Muscle of arm (tissue), 1 donor: ENCODE measurements at regions not wholly inside any gene's neighbourhood (a gene's known extent, or its start where the extent isn't known, plus 50 kb on each side); places are given as distances from the start of the nearest gene placed in this dataset.
A peak's percentile ranks its signal among the peaks of the same experiment; 100 is the strongest.

Experiments
- DNase-seq: peaks from one replicate; pipeline ENCODE4 v3.0.0-alpha.2; 2013

GRCh38 chr12:71071536-71072097, 86.2 kb downstream of the TSPAN8 start:
- DNase-seq: no peak

- DNase-seq: no peak
These were observed 87.2 kb downstream of the TSPAN8 start for GRCh38 chr12:71070416-71071128.

- peak; percentile 62 for DNase-seq
These were observed 88.5 kb downstream of the TSPAN8 start for GRCh38 chr12:71069311-71069710.

GRCh38 chr12:71063087-71063486, 94.7 kb downstream of the TSPAN8 start:
- DNase-seq: no peak

GRCh38 chr12:71061451-71061850, 96.3 kb downstream of the TSPAN8 start:
- no peak for DNase-seq

GRCh38 chr12:71060426-71060825, 97.4 kb downstream of the TSPAN8 start:
- no peak for DNase-seq

GRCh38 chr12:71057330-71057729, 100.5 kb downstream of the TSPAN8 start:
- DNase-seq: peak; percentile 65

GRCh38 chr12:71054551-71054950, 103.2 kb downstream of the TSPAN8 start:
- no peak for DNase-seq

GRCh38 chr12:71046215-71046614, 111.6 kb downstream of the TSPAN8 start:
- DNase-seq: no peak

- DNase-seq: peak; percentile 48
These were observed 112.0 kb downstream of the TSPAN8 start for GRCh38 chr12:71045781-71046180.

GRCh38 chr12:71041476-71041875, 116.3 kb downstream of the TSPAN8 start:
- no peak for DNase-seq

GRCh38 chr12:71038960-71039359, 118.4 kb upstream of the PTPRR start:
- DNase-seq: no peak

- no peak for DNase-seq
These were observed 116.0 kb upstream of the PTPRR start for GRCh38 chr12:71036526-71036925.

GRCh38 chr12:71032933-71033332, 112.4 kb upstream of the PTPRR start:
- no peak for DNase-seq

GRCh38 chr12:71029302-71029701, 108.8 kb upstream of the PTPRR start:
- DNase-seq: no peak

- no peak for DNase-seq
These were observed 107.3 kb upstream of the PTPRR start for GRCh38 chr12:71027856-71028255.

- no peak for DNase-seq
These were observed 104.3 kb upstream of the PTPRR start for GRCh38 chr12:71024827-71025226.

- no peak for DNase-seq
These were observed 103.7 kb upstream of the PTPRR start for GRCh38 chr12:71024281-71024680.

- DNase-seq: no peak
These were observed 101.0 kb upstream of the PTPRR start for GRCh38 chr12:71021491-71021890.

- DNase-seq: no peak
These were observed 98.8 kb upstream of the PTPRR start for GRCh38 chr12:71019282-71019831.

GRCh38 chr12:71018682-71019081, 98.1 kb upstream of the PTPRR start:
- no peak for DNase-seq

GRCh38 chr12:71014180-71014785, 93.7 kb upstream of the PTPRR start:
- DNase-seq: peak; percentile 28

- DNase-seq: no peak
These were observed 90.7 kb upstream of the PTPRR start for GRCh38 chr12:71011261-71011660.
